ENCODE measurements at regions not wholly inside any gene's neighbourhood (a gene's known extent, or its start where the extent isn't known, plus 50 kb on each side); places are given as distances from the start of the nearest gene placed in this dataset.

DNA sequence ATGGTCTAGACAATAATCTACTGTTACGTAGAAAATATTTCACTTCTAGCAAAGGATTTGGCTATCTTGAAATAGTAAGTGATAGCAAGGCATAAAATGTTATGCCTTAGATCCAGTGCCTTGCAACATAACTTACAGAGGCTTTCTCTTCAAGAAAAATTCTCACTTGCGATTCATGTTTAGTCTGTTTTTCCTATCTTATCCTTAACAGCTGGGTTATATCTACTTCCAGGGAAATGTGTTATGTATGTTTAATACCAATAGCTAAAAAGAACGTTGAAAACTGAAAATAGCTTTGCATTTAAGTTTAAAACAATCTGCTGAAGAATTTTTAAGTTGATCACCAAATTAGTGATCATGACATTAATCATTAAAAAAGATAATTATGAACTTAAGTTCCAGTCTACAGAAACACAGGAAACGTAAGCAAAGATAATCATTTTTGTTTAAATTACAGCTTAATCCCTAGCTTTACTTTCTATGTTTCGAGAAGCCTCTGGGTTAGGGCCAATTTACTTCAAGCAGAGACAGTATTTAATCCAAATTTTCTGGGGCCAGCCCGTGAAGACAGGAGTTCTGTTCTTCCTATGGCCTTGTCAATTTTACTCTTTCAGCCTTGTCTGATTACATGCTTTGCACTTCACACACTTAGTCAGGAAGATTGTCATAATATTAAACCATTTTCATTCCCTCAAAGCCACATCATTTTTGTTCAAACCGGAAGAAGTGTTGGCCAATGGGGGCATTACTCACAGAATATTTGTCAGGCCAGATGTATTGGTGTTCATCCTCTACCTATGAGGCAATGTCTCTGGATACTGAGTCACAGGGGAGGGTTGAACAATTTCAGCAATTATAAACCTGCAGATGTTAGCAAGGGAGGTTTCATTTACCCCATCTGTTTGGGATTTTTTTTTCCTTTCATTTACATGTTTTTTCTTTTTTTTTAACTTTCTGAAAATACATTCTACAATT, 1132.9 kb upstream of the ZEB2 start:
- H3K9ac ChIP-seq (ENCODE audit: low read length in 3 of 3): no peak overlapping the region
- DNase-seq (peak in 2 of 5 donors; percentile 8 to 38), FAIRE-seq (no peak)
- no peaks in the 10 kb centered on the region for H3K4me1 ChIP-seq (ENCODE audit: control insufficient read depth in 2 of 3, insufficient read depth in 2 of 3, low read depth in 1 of 3, low read length in 3 of 3)
- intact Hi-C loops (cut with DNase I): no loop called here
- no peaks in the 10 kb centered on the region for H3K27me3 ChIP-seq (ENCODE audit: control insufficient read depth, insufficient read depth, low read length)
- TF ChIP-seq, protein P1, sequence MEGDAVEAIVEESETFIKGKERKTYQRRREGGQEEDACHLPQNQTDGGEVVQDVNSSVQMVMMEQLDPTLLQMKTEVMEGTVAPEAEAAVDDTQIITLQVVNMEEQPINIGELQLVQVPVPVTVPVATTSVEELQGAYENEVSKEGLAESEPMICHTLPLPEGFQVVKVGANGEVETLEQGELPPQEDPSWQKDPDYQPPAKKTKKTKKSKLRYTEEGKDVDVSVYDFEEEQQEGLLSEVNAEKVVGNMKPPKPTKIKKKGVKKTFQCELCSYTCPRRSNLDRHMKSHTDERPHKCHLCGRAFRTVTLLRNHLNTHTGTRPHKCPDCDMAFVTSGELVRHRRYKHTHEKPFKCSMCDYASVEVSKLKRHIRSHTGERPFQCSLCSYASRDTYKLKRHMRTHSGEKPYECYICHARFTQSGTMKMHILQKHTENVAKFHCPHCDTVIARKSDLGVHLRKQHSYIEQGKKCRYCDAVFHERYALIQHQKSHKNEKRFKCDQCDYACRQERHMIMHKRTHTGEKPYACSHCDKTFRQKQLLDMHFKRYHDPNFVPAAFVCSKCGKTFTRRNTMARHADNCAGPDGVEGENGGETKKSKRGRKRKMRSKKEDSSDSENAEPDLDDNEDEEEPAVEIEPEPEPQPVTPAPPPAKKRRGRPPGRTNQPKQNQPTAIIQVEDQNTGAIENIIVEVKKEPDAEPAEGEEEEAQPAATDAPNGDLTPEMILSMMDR (IDR thresholded peaks at IDR 0.05; ENCODE audit: borderline replicate concordance, extremely low read depth, insufficient read depth): no peak
- no peak overlapping the region for H3K27ac ChIP-seq (ENCODE audit: low read depth in 2 of 2, low read length in 2 of 2)
- H3K4me3 ChIP-seq (ENCODE audit: low read length in 3 of 3): no peak overlapping the region
- no peaks in the 10 kb centered on the region for H3K36me3 ChIP-seq (ENCODE audit: control insufficient read depth in 2 of 3, insufficient read depth in 3 of 3, low read length in 3 of 3)
- no peaks in the 10 kb centered on the region for H3K9me3 ChIP-seq (ENCODE audit: control insufficient read depth in 2 of 3, insufficient read depth in 1 of 3, low read length in 3 of 3)

DNA sequence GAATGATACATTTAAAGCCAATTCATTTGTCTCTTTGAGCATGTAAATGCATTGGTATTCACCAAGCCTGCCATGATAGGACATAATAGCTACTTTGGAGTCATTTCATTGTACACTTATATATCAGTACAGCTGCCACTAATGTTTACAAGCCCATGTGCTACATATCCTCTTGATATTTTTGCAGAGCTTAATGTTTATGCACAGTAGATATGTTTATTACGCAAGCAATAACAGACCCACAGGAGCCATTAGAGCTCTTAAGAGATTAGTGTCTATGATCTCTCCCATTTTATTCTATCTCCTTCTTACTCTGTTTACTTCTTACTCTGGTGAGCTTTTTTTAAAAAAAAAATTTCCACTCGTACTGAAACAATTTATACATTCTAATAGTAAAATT, 1132.1 kb upstream of the ZEB2 start:
- no peak for FAIRE-seq
- no peak overlapping the region for H3K9ac ChIP-seq (ENCODE audit: low read length in 3 of 3)
- TF ChIP-seq, protein P1 (IDR thresholded peaks at IDR 0.05; ENCODE audit: borderline replicate concordance, extremely low read depth, insufficient read depth): no peak

DNA sequence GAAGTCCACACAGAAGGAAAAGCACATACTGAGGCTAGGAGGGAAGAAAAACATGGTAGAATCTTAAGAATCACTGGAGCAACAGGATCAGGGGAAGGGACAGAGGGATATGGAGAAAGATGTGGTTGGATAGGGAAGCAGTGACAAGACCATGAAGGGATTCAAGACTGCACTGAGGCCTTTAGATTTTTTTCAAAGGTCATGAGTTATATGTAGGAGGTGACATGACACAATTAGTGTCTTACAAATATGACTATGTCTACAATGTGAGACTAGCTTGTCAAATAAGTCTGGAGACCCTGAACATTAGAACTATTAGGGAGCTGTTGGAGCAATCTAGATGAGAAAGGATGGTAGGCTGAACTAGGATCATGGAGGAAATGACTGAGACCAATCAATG, 1130.3 kb upstream of the ZEB2 start:
- FAIRE-seq: no peak
- no peak for DNase-seq
- Histone ChIP-seq H3K9me3 (ENCODE audit: control insufficient read depth in 2 of 3, insufficient read depth in 1 of 3, low read length in 3 of 3) (no peaks in the 10 kb centered on the region), H3K27me3 (ENCODE audit: control insufficient read depth, insufficient read depth, low read length) (no peaks in the 10 kb centered on the region), H3K4me1 (ENCODE audit: control insufficient read depth in 2 of 3, insufficient read depth in 2 of 3, low read depth in 1 of 3, low read length in 3 of 3) (no peaks in the 10 kb centered on the region), H3K4me3 (ENCODE audit: low read length in 3 of 3) (no peak overlapping the region), H3K27ac (ENCODE audit: low read depth in 2 of 2, low read length in 2 of 2) (no peak overlapping the region), H3K9ac (ENCODE audit: low read length in 3 of 3) (no peak overlapping the region), H3K36me3 (ENCODE audit: control insufficient read depth in 2 of 3, insufficient read depth in 3 of 3, low read length in 3 of 3) (no peaks in the 10 kb centered on the region)
- TF ChIP-seq, protein P1 (IDR thresholded peaks at IDR 0.05; ENCODE audit: borderline replicate concordance, extremely low read depth, insufficient read depth): no peak
- intact Hi-C loops (cut with DNase I): no loop called here

More for the DNA sequence above, 1132.1 kb upstream of the ZEB2 start:
- no peaks in the 10 kb centered on the region for H3K4me1 ChIP-seq (ENCODE audit: control insufficient read depth in 2 of 3, insufficient read depth in 2 of 3, low read depth in 1 of 3, low read length in 3 of 3)
- H3K27me3 ChIP-seq (ENCODE audit: control insufficient read depth, insufficient read depth, low read length): no peaks in the 10 kb centered on the region
- no peak overlapping the region for H3K4me3 ChIP-seq (ENCODE audit: low read length in 3 of 3)
- no peak overlapping the region for H3K27ac ChIP-seq (ENCODE audit: low read depth in 2 of 2, low read length in 2 of 2)
- intact Hi-C loops (cut with DNase I): no loop called here
- H3K9me3 ChIP-seq (ENCODE audit: control insufficient read depth in 2 of 3, insufficient read depth in 1 of 3, low read length in 3 of 3): no peaks in the 10 kb centered on the region
- no peaks in the 10 kb centered on the region for H3K36me3 ChIP-seq (ENCODE audit: control insufficient read depth in 2 of 3, insufficient read depth in 3 of 3, low read length in 3 of 3)
- DNase-seq: no peak

All from kidney (tissue), 13 donors.